ENCODE measurements at regions not wholly inside any gene's neighbourhood (a gene's known extent, or its start where the extent isn't known, plus 50 kb on each side); places are given as distances from the start of the nearest gene placed in this dataset.

DNA sequence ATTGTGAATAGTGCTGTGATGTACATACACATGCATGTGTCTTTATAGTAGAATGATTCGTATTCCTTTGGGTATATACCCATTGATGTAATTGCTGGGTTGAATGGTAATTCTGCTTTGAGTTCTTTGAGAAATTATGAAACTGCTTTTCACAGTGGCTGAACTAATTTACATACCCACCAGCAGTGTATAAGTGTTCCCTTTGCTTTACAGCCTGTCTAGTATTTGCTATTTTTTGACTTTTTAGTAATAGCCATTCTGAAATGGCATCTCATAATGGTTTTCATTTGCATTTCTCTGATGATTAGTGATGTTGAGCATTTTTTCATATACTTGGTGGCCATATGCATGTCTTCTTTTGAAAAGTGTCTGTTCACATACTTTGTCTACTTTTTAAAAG, 54.5 kb upstream of the FAM78B start:
- DNase-seq (ENCODE audit: low spot score) = no peak

- no peak for DNase-seq (ENCODE audit: low spot score)
Measured at GRCh38 chr1:166233750-166234366, 67.1 kb upstream of the FAM78B start.

DNA sequence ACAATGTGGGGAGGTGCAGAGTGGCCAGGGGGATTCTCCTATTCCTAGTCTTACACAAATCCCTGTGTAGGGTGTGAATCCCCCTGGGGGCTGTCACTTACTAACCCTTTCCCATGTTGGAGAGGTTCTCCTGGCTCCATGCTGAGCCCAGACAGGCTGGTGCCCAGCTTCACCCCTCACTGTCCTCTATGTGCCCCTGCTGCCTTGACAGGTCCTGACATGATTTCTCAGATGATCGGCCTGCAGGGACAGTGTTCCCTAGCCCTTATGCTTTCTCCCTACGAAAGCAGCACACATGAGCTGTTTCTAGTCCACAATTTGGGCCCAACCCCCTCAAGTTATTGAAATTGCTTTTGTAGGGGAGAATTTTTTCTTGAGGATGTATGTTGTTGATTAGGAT, 68.9 kb upstream of the FAM78B start:
- no peak for DNase-seq (ENCODE audit: low spot score)

DNA sequence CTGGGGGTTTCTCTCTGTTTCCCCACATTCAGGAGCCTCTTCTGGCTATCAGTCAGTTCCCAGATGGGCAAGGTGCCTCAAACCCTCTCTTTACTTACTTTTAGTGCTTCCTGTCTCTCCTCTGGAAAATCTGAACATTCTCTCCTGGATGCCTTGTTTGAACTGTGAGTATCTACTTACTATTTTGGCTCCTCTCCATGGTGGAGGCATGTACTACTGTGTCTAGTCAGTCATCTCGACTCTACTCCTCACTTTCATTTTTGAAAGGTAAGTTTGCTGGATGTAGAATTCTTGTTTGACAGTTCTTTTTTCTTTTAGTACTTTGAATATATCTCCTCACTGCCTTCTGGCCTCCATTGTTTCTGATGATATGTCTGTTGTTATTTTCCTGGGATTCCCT, 70.9 kb upstream of the FAM78B start:
- no peak for DNase-seq (ENCODE audit: low spot score)

- DNase-seq (ENCODE audit: low spot score) = no peak
Measured at GRCh38 chr1:166253076-166253779, 86.4 kb upstream of the FAM78B start.

DNA sequence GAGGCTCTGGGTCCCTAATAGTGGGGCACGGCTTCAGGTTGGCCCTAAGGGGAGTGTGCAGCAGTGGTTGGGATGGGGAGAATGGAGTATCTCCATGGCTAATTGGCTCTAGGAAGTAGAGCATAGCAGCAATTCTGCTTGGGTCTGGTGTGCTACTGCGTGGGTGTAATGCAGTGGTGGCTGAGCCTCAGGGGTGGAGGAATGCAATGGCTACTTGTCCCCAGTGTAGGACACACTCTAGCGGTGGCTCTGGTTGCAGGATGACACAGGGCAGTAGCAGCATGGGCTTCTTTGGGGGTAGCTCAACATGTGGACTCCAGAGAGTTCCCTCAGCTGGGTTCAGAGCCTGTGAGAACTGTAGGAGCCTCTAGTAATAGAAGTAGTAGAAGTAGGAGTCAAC, 91.2 kb upstream of the FAM78B start:
- DNase-seq (ENCODE audit: low spot score) = no peak

GRCh38 chr1:166261511-166261910, 94.7 kb upstream of the FAM78B start:
- no peak for DNase-seq (ENCODE audit: low spot score)

GRCh38 chr1:166270476-166271150, 103.8 kb upstream of the FAM78B start:
- DNase-seq (ENCODE audit: low spot score) = no peak

- no peak for DNase-seq (ENCODE audit: low spot score)
Measured at GRCh38 chr1:166271151-166271538, 104.3 kb upstream of the FAM78B start.

GRCh38 chr1:166272155-166272554, 105.4 kb upstream of the FAM78B start:
- DNase-seq (ENCODE audit: low spot score) = no peak

GRCh38 chr1:166272851-166273250, 106.0 kb upstream of the FAM78B start:
- no peak for DNase-seq (ENCODE audit: low spot score)

- no peak for DNase-seq (ENCODE audit: low spot score)
Measured at GRCh38 chr1:166273618-166274017, 106.8 kb upstream of the FAM78B start.

- no peak for DNase-seq (ENCODE audit: low spot score)
Measured at GRCh38 chr1:166282391-166283137, 115.8 kb upstream of the FAM78B start.

- DNase-seq (ENCODE audit: low spot score) = no peak
Measured at GRCh38 chr1:166283190-166283589, 116.4 kb upstream of the FAM78B start.

- DNase-seq (ENCODE audit: low spot score) = no peak
Measured at GRCh38 chr1:166283600-166283999, 116.8 kb upstream of the FAM78B start.

DNA sequence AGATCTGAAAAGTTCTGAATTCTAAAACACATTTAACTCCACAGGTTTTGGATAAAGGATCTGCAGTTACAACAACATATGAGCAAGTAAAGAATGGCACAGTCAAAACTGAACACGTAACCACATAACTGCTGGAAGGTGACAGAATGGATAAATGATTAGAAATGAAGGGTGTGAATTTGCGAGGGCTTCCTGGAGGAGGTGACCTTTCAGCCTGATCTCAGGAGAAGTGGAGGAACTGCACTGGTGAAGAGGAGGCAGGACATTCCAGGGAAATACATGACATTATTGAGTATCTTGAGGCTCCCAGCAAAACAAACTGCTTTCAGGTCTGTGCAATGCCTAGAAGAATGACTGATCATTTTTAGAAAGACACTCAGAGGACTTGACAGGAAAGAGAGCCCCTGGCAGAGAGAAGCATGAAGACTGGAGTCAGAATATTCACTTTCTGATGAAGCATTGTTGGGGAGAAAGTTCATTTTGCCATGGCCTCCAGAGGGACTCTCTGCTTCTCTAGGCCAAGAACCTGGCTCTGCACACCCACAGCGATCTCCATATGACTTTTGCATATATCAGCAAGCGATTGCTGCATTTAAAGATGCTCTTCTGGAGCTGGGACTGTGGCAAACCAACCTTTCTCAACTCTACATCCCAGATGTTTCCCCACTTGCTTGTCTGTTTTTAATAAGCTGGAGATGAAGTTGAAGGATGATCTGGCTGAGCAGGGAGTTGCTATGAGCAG, 122.7 kb upstream of the FAM78B start:
- no peak for DNase-seq (ENCODE audit: low spot score)

GRCh38 chr1:166295656-166296055, 128.9 kb upstream of the FAM78B start:
- no peak for DNase-seq (ENCODE audit: low spot score)

DNA sequence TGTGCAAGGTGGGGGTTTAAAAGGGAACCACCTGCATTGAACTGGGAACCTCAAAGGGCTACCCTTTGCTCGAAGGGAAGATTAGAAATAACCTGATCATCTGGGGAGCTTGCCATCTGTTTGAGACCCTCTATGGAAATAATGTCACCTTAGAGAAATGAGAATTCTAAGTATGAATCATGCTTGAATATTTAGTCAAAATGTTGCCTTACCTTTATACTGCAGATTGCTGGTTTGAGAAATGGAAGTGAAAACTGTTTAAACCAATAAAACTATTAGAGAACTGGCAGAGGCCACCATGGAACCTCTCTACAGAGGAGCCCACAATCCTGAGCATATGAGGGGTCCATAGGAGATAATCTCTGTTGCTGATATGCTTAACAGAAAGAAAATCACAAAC, 131.2 kb upstream of the FAM78B start:
- DNase-seq (ENCODE audit: low spot score) = no peak

- no peak for DNase-seq (ENCODE audit: low spot score)
Measured at GRCh38 chr1:166300767-166301166, 134.0 kb upstream of the FAM78B start.

GRCh38 chr1:166302989-166303758, 136.4 kb upstream of the FAM78B start:
- no peak for DNase-seq (ENCODE audit: low spot score)

- no peak for DNase-seq (ENCODE audit: low spot score)
Measured at GRCh38 chr1:166304131-166304530, 137.3 kb upstream of the FAM78B start.

All from HuH-7.5 (cell line).